Stimulated activated CD4-positive, alpha-beta T cell treated with anti-CD3 and anti-CD28 coated beads, Interleukin-12 subunit alpha, Interleukin-12 subunit beta, amount 100 ng/mL, for 48 hours (primary cell): ENCODE measurements at regions not wholly inside any gene's neighbourhood (a gene's known extent, or its start where the extent isn't known, plus 50 kb on each side); places are given as distances from the start of the nearest gene placed in this dataset.
A peak's percentile ranks its signal among the peaks of the same experiment; 100 is the strongest.

Source experiments
- DNase-seq, 3 donors: peaks; one replicate each; pipeline ENCODE4 v3.0.0-alpha.2; 2020; ENCODE audit warnings: low read depth in 2 of 3, low spot score in 1 of 3

GRCh38 chr12:69129017-69129416 is 110.4 kb upstream of the CPSF6 start:
- DNase-seq = no peak

DNA sequence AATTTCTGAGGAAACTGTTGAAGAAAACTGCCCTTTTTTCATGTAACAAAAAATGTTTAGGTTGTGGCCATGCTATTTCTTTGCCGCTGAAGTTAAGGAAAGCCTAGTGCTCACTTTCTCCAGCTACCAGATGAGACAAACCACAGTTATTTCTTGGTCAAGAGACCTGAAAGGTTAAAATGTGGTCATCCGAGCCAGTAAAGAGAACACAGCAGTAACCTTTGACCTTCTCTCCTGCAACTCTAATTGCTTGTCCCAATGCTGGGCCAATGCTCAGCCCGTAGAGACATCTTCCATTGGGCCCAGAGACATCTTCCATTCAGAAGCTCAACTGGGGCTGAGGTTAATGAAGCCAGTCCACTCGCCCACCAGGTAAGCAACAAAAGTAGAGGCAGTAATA is 109.8 kb upstream of the CPSF6 start:
- DNase-seq = no peak

- no peak for DNase-seq
These were observed 109.3 kb upstream of the CPSF6 start for GRCh38 chr12:69130064-69130463.

- no peak for DNase-seq
These were observed 108.3 kb upstream of the CPSF6 start for GRCh38 chr12:69131077-69131476.

DNA sequence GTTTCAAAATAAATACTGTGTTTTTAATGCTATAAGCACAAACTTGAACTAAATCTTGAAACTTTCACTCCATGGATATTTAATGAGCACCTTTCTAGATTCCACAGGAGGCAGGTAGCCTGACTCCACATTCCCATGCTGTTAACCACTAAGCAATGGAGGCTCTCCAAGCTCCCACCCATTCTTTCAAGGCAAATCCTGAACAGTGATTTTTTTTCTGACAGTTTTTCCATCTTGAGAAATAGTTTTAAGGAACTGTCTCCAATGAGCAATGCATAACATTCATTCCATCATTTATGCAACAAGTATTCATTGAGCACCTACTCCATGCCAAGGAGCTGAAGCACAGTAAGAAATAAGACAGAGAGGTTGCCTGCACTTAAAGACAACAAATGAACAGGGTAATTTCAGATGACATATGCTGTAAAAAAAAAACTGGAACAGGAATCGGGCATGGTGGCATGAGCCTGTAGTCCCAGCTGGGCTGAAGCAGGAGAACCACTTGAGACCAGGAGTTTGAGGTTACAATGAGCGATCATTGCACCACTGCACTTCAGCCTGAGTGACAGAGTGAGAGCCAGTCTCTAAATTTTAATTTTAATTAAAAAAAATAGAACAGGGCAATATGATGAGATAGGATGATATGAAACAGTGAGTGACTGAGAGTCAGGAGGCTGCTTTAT is 102.3 kb upstream of the CPSF6 start:
- no peak for DNase-seq

DNA sequence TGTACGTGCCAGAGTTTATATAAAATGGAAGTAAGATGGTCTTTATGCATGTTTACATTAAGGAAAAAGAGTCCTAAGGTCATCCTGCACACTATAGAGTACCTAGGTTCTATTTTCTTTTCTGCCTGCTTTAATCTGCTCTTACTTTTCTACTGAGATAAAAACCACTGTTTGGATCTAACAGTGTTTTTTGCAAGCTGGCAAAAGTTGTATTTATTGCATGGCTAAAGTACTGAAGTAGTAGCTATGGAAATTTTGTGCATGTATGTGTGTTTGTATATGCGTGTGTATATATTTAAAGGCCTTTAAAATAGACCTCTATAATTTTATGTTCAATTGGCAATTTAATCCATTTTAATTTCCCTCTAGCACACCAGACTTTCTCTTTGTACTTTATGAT is 98.3 kb upstream of the CPSF6 start:
- no peak for DNase-seq

DNA sequence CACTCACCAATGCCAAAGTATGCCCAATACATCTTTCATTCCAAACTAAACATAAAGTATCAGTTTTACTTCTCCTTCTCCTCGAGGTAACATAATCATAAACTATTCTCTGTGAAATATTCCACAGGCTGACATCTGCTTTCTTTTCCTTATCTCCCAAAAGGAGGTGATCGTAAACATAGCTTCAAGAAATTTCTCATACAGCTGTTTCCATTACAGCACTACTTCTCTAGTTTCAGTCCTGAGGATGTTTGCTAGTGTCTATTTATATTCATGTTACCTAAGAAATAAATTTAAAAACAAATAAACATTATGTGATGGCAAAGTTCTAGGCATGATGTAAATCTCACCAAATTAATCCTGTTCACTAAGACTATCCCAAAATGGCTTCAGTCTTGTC is 90.1 kb upstream of the CPSF6 start:
- DNase-seq = no peak

DNA sequence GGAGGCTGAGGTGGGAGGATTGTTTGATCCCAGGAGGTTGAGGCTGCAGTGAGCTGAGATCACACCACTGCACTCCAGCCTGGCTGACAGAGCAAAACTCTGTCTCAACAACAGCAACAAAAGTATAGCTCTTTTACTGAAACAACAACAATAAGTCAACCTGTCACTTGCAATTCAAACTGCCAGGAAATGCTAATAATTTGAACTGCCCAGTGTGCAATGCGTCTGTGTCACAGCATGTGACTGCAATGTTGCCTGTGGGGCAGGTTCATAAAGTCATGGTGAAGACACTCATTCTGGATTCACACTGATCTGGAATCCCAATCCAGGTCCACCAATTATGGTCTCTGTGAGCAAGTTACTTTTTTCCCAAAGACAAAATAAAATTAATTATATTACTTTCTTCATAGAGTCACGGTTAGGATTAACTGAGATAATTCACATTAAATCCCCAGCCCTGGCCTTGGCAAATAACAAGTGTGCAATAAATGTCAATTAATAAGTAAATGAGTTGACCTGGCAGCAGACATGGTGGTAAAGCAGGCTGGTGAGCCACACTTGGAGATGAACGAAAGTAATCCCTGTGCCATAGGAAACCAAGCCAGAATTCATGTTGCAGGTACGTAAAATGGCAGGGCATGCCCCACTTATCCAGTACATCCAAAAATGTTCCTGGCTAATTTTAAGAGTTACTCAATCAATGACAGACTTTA is 89.1 kb upstream of the CPSF6 start:
- DNase-seq = no peak

DNA sequence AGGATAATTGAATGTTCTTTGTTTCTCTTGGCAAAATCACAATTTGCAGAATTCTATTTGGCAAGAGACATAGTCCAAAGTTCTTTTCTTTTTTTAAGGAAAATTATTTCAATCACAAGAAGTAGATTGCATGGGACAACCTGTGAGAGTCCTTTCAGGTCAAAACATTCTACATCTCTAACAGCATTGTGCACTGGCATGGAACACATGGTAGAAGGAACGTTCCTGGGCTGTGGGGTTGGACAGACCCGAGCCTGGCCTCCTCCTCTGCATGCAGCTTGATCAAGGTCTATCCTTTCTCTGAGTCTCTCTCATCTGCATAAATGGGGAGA is 88.6 kb upstream of the CPSF6 start:
- DNase-seq = no peak

DNA sequence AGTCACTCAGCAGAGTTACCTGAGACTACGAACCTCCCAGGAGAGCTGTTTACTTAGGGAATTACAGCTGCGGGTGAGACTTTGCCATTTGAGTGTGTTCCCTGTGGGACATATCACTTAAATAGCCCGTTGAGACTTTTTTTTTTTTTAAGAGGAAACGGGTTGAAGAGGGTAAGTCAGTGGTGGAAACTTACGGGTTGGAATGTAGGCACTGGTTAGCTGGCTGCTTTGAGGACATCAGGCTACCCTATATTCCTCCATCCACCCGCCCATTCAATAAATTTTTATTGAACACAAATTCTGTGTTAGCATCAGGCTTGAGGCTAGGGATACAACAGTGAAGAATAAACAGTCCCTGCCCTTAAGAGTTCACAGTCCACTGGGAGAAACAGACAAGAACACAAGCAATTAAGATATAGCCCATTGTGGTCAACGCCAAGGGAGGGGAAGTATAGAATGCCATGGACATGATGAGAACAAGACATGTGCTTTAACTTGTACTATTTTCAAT is 88.1 kb upstream of the CPSF6 start:
- no peak for DNase-seq

DNA sequence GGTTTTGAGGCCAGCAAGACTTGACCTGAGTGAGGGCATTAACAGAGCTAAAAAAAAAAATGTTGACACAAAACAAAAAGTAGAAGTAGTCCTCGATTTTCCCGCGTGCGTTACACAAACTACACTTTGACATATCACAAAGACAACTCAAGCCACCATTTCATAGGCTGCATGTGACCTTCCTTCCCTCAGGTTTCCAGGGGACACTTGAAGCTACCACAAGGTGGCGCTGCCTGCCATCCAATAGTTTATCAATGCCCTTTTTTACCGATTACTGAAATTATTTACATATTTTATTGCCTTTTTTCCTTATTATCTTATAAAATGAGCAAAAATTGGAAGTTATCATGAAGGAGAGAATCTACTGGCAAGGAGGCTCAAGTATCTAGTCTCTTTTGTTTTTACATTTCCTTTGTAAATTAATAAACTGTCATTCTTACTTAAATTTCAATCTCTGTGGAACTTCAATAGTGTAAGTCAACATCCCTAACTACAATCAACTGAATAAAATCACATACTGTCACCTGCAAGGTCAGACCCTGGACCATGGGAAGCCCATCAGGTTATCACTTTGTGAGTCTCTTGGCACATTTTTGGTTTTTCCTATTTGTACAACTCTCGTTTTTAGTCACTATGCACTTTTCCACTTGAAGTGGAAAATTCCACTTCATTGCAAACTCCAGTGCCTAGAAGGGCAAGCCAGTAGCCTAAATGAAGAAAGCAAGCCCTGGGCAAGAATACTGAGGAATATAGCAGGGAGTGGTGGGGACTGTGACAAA is 84.6 kb upstream of the CPSF6 start:
- DNase-seq = peak; percentile 62 to 69 (median 64)

GRCh38 chr12:69157023-69157655 is 82.2 kb upstream of the CPSF6 start:
- DNase-seq = peak; percentile 87 to 95 (median 93)

DNA sequence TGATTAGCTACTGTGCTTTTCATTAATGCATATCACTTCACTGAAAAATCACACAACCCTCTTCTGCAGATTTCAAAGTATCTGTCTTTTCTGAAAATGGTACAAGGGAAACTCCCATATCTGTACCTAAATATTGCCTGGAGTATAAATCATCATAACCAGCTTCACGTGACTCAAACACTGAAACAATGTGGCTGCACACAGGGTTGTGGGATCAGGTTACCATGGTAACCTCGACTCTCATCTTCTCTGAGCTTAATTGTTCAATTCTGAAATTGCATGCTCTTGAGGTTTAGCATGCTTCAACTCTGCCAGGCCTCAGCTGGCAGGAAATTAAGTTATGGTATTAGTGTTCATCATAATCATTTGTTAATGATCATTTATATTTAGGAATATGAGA is 77.5 kb upstream of the CPSF6 start:
- peak in 2 of 3 donors; percentile 42 to 49 for DNase-seq

GRCh38 chr12:69163681-69164362 is 75.5 kb upstream of the CPSF6 start:
- DNase-seq = no peak

DNA sequence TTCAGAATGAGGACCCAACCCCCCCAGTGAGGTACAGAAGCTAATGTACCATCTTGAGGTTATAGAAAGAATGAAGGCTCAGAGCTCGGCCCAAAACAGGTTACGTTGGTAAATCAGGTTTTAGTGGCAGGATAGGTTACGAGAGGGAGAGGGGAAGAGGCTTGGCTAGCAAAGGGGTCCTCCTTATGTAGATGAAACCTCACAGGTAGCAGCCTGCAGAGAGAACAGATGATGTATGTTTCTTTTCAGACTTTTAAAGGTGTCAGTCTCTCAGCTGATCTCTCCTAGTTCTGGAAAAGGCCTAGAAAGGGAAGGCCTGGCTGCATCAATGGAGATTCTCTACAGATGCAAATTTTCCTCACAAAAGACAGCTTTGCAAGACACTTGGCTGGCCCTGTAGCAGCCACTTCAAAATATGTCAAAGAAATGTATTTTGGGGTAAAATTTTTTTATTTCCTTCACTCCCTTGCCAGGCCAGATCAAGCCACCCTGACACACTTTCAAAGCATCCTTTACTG is 71.7 kb upstream of the CPSF6 start:
- no peak for DNase-seq

GRCh38 chr12:69168363-69168762 is 71.0 kb upstream of the CPSF6 start:
- no peak for DNase-seq

GRCh38 chr12:69168828-69169227 is 70.5 kb upstream of the CPSF6 start:
- no peak for DNase-seq

DNA sequence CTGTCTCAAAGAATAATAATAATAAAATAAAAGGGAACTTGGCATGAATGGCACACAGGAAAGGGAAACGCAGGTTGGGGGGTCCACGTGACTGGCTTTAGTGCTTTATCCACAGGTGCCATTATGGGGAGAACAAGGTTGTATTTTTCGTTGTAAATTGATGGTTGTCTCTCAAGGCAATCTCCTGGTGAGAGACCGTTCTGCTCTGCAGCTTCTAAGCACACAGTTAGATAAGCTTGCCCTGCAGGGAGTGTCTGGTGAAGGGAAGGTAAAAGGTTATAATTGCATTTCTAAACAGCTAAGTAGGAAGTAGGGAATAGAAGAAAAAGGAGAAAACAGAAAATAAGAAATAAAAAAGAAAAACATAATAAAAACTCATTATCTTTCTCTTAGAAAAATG is 69.1 kb upstream of the CPSF6 start:
- DNase-seq = no peak

GRCh38 chr12:69171881-69172280 is 67.5 kb upstream of the CPSF6 start:
- no peak for DNase-seq

GRCh38 chr12:69172491-69172890 is 66.9 kb upstream of the CPSF6 start:
- no peak for DNase-seq

GRCh38 chr12:69173368-69173767 is 66.0 kb upstream of the CPSF6 start:
- DNase-seq = no peak
